ENCODE measurements at regions not wholly inside any gene's neighbourhood (a gene's known extent, or its start where the extent isn't known, plus 50 kb on each side); places are given as distances from the start of the nearest gene placed in this dataset.

DNA sequence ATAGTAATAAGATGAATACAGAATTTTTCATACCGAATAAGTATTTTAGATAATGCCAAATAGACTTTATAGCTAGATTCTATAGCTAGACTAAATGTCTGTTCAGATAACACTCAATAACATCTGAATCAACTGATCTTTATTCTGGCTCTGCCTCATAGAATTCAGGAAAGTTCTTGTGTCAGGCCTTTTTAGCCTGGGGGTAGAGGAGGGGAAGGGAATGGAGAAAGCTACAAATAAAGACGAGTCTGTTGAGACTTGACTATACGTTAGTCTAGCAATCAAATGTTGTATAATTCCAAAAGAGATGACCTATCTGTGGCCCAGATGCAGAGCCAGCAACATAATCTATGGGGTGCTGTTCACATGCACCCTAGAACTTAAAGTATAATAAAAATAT is 106.6 kb upstream of the ABI3BP start:
- TF ChIP-seq, protein P1, sequence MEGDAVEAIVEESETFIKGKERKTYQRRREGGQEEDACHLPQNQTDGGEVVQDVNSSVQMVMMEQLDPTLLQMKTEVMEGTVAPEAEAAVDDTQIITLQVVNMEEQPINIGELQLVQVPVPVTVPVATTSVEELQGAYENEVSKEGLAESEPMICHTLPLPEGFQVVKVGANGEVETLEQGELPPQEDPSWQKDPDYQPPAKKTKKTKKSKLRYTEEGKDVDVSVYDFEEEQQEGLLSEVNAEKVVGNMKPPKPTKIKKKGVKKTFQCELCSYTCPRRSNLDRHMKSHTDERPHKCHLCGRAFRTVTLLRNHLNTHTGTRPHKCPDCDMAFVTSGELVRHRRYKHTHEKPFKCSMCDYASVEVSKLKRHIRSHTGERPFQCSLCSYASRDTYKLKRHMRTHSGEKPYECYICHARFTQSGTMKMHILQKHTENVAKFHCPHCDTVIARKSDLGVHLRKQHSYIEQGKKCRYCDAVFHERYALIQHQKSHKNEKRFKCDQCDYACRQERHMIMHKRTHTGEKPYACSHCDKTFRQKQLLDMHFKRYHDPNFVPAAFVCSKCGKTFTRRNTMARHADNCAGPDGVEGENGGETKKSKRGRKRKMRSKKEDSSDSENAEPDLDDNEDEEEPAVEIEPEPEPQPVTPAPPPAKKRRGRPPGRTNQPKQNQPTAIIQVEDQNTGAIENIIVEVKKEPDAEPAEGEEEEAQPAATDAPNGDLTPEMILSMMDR (IDR thresholded peaks at IDR 0.05; ENCODE audit: insufficient read depth, low read depth, low read length) = no peak
- no peak for DNase-seq (ENCODE audit: low read depth)
- H3K4me3 ChIP-seq (ENCODE audit: low read depth, low read length) = no peak overlapping the region

- no peak overlapping the region for H3K4me3 ChIP-seq (ENCODE audit: low read depth, low read length)
- TF ChIP-seq, protein P1 (IDR thresholded peaks at IDR 0.05; ENCODE audit: insufficient read depth, low read depth, low read length) = no peak
- no peak for DNase-seq (ENCODE audit: low read depth)
These were observed 103.2 kb upstream of the ABI3BP start for GRCh38 chr3:101096444-101096843.

- no peak for DNase-seq (ENCODE audit: low read depth)
- TF ChIP-seq, protein P1 (IDR thresholded peaks at IDR 0.05; ENCODE audit: insufficient read depth, low read depth, low read length) = no peak
- no peak overlapping the region for H3K4me3 ChIP-seq (ENCODE audit: low read depth, low read length)
These were observed 102.6 kb upstream of the ABI3BP start for GRCh38 chr3:101095693-101096430.

DNA sequence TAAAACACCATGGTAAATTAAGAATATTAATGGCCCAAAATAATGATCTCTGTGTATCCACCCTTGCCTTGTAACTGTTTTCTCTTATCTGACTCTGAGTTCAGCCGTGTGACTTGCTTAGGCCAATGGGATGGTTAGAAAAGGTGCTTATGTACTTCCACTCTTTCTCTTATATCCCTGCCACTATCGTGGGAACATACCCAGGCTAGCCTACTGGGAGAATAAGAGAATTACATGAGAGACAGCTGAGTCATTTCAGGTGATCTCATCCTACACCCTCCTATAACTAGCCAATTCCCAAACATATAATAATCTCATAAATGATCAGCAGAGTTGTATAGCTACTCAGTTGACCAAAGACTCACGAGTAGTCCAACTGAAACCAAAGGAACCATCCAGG is 98.3 kb upstream of the ABI3BP start:
- TF ChIP-seq, protein P1 (IDR thresholded peaks at IDR 0.05; ENCODE audit: insufficient read depth, low read depth, low read length) = no peak
- no peak for DNase-seq (ENCODE audit: low read depth)
- H3K4me3 ChIP-seq (ENCODE audit: low read depth, low read length) = no peak overlapping the region

GRCh38 chr3:101085752-101086151 is 92.5 kb upstream of the ABI3BP start:
- no peak overlapping the region for H3K4me3 ChIP-seq (ENCODE audit: low read depth, low read length)
- TF ChIP-seq, protein P1 (IDR thresholded peaks at IDR 0.05; ENCODE audit: insufficient read depth, low read depth, low read length) = no peak
- DNase-seq (ENCODE audit: low read depth) = no peak

DNA sequence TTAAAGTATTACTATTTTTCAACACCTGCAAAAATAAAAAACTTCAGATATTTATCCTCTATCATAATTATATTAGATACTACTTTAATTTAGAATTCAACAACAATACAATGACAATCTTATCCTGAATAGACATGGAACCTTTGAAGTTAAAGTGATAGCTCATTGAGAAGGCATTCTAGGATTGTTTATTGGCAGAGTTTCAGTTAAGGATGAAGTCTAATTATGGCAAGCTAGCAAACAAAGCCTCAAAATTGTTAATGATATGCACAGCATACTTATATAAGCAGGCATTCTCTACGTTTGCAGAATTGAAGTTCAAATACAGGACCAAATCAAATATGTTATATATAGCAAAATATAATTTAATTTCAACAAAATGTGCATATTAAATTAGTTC is 91.2 kb upstream of the ABI3BP start:
- TF ChIP-seq, protein P1 (IDR thresholded peaks at IDR 0.05; ENCODE audit: insufficient read depth, low read depth, low read length) = no peak
- no peak overlapping the region for H3K4me3 ChIP-seq (ENCODE audit: low read depth, low read length)
- no peak for DNase-seq (ENCODE audit: low read depth)

DNA sequence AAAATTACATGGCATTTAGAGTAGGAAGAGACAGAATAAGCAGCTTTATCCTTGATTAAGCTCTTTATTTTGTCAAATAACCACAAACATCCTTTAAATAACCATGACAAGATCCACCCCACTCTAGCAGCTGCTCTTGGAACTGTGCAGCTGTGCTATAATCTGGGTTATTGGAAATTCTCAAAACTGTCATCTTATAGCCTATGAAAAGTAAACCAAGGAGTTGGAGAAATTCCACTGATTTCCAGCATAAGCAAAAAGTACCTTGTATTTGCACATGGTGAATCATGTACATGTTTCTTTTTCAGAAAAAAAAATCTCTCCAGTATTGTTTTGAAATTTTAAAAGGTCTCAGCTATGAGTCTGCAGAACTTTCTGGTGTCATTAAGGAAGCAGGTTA is 88.8 kb upstream of the ABI3BP start:
- peak; percentile 92 for DNase-seq (ENCODE audit: low read depth)
- no peak overlapping the region for H3K4me3 ChIP-seq (ENCODE audit: low read depth, low read length)
- TF ChIP-seq, protein P1 (IDR thresholded peaks at IDR 0.05; ENCODE audit: insufficient read depth, low read depth, low read length) = no peak
